ENCODE measurements at regions not wholly inside any gene's neighbourhood (a gene's known extent, or its start where the extent isn't known, plus 50 kb on each side); places are given as distances from the start of the nearest gene placed in this dataset.
"Not testable (repeated sequence)": the region's sequence is repeated elsewhere in the genome, so short reads cannot be mapped to it uniquely, and the experiment has no call there.

DNA sequence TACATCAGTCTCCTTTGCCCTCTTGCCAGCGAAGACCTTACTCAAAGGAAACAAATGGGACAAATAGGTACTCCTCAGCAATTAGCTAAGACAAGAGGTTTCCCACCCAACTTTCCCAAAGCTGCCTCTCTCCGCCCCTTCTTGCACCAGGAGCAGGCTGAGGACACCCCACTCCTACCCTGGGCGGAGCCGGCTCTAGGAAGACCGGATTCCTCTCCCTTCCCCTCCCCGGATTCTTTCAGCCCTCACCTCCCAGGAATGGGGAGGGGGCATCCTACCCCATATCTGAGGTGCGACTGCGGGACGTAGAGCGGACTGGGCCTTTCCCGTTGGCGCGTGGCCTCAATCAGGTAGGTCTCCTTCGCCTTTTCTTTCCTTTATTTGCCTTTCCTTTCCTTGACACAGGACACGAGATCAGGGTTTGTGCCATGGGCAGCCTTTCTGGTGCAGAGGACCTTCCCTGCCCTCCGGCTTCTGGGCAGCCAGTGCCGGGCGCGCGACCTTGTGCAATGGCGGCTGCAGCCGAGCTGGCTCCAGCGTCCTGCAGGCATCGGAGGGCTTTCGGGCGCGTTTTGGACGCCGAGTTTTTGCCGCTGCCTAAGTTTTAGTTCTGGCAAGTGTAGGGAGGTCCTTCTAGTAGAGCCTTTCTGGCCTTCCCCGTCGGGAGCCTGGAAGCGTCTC, 279.9 kb downstream of the PLS3 start:
- not testable (repeated sequence) for DNase-seq (ENCODE audit: low read depth in 4 of 4, low spot score in 3 of 4)

GRCh38 chrX:115850986-115851385, 290.0 kb downstream of the PLS3 start:
- DNase-seq (ENCODE audit: low read depth in 4 of 4, low spot score in 3 of 4): not testable (repeated sequence)

DNA sequence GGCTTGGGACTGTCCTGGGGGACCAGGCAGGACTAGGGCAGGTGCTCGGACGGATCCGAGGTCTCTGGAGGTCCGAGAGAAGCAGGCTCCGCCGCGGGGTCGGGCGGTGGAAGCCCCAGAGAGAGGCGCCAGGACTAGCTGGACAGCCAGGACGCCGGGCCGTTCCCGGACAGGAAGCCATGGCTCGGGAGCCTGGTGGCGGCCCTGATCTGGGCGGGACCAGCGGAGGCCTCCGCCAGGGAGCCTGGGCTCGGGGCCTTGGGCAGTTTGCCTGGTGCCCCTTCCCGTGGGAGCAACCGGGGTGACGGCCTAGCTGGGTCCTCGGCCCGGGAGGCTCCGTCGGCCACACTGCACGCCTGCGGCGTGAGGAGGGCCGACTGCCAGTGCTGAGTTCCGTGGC, 292.3 kb downstream of the PLS3 start:
- not testable (repeated sequence) for DNase-seq (ENCODE audit: low read depth in 4 of 4, low spot score in 3 of 4)

DNA sequence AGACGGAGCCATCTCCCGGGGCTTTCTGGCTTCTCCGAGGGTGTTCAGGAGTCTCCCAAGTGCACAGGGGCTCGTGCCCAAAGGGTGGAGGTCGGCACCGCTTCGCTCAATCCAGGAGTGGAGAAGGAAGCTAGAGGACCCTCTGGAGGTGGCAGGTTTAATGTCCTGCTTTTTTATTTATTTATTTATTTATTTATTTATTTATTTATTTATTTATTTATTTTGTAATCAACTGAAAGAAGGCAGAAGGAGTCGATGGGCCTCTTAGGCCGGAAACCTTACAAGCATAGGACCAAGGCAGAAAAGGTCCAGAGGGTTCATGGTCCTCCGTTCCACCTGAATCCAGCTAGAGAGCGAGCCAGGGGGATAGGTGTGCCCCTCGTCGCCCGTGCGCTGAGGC, 289.4 kb upstream of the AGTR2 start:
- DNase-seq (ENCODE audit: low read depth in 4 of 4, low spot score in 3 of 4): not testable (repeated sequence)

- not testable (repeated sequence) for DNase-seq (ENCODE audit: low read depth in 4 of 4, low spot score in 3 of 4)
These were observed 286.4 kb upstream of the AGTR2 start for GRCh38 chrX:115884121-115884520.

GRCh38 chrX:115888041-115888440, 282.5 kb upstream of the AGTR2 start:
- DNase-seq (ENCODE audit: low read depth in 4 of 4, low spot score in 3 of 4): not testable (repeated sequence)

DNA sequence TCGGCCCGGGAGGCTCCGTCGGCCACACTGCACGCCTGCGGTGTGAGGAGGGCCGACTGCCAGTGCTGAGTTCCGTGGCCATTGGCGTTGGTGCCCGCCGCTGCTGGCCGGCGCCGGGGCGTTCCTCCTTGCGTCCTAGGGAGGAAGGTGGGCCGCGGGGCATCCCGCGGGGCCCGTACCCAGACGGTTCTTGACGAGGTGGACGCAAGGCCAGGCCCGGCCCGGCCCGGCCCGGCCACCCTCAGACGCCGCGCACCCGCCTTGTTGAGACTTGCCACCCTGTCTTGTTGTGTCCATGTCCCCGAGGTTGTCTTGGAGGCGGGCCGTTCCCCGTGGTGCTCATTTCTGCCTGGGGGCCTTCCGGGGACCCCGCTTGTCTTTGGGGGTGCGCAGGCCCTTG, 282.0 kb upstream of the AGTR2 start:
- DNase-seq (ENCODE audit: low read depth in 4 of 4, low spot score in 3 of 4): not testable (repeated sequence)

DNA sequence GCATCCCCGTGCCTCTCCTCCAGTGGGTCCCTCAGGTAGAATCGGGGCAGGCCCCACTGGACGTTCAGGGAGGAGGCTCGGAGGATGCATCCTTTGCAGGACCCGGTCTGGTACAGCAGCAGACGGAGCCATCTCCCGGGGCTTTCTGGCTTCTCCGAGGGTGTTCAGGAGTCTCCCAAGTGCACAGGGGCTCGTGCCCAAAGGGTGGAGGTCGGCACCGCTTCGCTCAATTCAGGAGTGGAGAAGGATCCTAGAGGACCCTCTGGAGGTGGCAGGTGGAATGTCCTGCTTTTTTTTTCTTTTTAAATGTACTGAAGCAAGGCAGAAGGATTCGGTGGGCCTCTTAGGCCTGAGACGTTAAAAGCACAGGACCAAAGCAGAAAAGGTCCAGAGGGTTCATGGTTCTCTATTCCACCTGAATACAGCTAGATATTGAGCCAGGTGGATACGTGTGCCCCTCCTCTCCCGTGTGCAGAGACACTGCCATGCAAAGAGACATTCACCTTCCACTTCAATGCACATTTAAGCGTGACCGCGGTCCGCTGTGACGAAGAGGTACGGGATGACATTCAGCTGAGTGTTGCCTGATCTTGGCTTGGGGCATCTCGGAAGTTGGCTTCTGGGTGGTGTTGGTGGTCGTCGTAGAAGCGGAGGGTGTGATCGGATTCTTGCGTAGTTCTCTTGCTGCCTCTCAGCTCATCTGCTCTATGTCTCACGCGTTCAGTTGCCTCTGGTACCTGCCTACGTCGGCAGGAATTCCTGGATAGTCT, 281.2 kb upstream of the AGTR2 start:
- no peak for DNase-seq (ENCODE audit: low read depth in 4 of 4, low spot score in 3 of 4)

DNA sequence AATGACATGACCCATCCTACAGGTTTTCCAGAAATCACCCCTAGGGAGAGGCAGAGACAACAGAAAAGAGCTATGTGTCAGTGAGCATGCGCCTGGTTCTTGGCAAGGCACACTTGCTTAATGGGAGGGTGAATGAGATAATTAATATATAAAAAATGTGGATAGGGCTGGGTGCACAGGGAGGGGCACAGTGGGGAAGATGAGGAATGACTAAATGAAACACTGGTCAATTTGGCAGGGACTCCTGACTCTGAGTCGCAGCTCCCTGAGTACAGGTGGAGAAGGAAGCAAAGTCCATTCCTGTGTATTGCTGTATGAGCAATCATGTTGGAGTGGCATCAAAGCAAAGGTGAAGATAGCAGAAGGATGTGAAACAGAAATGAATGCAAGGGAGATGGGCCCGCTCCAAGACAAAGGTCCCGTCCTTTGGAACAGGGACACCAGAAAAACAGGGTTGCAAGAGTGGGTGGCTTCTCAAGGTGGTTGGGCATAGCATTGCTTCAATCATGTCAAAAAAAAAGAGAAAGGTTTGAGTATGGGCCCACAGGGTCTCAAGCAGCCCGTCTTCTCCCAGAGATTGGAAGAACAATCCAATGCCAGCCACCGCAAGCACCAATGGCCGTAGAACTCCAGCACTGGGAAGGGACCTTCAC, 278.4 kb upstream of the AGTR2 start:
- no peak for DNase-seq (ENCODE audit: low read depth in 4 of 4, low spot score in 3 of 4)

DNA sequence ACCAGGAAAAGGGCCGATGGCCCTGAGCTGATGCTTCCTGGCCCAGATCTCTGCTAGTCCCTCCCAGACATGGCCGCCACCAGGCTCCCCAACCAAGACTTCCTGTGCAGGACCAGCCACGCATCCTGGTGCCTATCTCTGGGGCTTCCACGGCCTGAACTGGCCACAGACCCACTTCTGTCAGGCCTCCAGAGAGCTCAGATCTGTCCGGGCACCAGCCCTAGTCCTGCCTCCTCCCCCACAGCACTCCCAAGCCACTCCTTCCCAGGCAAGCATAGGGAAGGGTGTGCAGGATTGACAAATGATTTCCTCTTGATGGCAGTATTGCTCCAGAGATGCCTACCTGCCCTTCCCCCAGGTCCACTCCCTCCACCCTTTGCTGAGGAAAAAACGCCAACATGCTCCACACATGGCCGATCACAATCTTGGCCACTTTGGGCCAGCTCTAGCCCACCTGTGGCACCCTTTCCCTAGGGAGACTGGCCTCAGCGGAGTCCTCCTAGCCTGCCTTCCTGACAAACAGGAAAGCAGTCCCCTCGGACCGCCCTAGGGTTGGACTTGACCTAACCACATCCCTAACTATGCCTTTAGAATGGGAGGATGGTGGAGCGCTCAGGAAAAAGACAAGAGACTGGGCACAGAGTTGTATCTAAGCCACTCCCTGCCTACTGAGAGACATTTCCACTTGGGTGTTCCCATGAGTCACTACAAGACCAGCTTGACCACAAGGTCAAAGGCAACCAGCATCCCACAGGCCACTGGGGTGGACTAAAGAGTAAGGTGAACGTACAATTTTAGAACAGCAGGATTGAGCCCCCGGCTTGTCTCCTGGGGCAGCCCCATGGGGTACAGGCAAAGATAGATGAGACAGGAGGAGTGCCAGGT, 277.5 kb upstream of the AGTR2 start:
- no peak for DNase-seq (ENCODE audit: low read depth in 4 of 4, low spot score in 3 of 4)

- DNase-seq (ENCODE audit: low read depth in 4 of 4, low spot score in 3 of 4): no peak
These were observed 276.5 kb upstream of the AGTR2 start for GRCh38 chrX:115894087-115894486.

DNA sequence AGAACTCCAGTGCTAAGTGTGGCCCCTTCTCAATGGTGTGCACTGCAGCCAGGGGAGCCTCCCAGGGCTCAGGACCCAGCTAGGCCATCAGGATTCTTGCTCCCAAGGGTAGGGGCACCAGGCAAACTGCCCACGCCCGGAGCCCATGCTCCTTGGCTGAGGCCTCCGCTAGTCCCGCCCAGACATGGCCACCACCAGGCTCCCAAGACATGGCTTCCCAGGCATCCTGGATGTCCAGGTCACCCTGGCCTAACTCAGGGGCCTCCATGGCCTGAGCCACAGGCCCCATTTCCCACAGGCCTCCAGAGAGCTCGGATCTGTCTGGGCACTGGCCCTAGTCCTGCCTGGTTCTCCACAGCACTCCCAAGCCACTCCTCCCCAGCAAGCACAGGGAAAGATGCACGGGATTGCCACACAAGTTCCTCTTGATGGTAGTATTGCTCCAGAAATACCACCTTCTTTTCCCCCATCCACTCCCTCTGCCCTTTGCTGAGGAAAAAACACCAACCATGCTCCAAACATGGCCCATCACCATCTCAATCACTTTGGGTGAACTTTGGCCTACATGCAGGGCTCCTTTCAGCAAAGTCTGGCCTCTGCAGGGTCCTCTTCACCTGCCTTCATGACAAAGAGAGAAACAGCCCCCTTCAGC, 274.7 kb upstream of the AGTR2 start:
- no peak for DNase-seq (ENCODE audit: low read depth in 4 of 4, low spot score in 3 of 4)

- DNase-seq (ENCODE audit: low read depth in 4 of 4, low spot score in 3 of 4): no peak
These were observed 274.2 kb upstream of the AGTR2 start for GRCh38 chrX:115896362-115896761.

DNA sequence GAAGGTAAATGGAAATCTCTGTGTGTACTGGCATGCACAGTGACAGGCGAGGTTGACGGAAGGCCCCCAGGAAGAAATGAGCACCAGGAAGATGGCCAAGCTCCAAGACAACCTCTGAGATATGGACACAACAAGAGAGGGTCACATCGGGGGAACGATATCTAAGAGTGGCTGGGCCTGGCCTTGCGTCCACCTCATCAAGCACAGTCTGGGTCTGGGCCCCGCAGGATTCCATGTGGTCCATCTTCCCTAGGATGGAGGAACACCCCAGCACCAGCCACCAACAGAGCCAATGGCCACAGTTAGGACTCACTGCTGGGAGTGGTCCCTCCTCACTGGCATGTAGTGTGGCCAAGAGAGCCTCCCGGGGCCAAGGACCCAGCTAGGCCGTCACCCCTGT, 272.6 kb upstream of the AGTR2 start:
- no peak for DNase-seq (ENCODE audit: low read depth in 4 of 4, low spot score in 3 of 4)

DNA sequence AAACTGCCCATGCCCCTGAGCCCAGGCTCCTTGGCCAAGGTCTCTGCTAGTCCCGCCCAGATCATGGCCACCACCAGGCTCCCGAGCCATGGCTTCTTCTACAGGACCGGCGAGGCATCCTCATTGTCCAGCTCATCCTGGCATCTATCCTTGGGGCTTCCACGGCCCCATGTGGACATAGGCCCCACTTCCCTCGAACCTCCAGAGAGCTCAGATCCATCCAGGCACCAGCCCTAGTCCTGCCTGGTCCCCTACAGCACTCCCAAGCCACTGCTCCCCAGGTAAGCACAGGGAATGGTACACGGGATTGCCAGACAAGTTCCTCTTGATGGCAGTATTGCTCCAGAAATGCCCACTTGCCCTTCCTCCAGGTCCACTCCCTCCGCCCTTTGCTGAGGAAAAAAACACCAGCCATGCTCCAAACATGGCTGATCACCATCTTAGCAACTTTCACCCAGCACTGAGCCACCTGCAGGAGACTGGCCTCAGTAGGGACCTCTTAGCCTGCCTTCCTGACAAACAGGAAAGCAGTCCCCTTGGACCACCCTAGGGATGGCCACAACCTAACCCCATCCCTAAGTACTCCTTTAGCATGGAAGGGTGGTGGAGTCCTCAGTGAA, 272.1 kb upstream of the AGTR2 start:
- no peak for DNase-seq (ENCODE audit: low read depth in 4 of 4, low spot score in 3 of 4)

DNA sequence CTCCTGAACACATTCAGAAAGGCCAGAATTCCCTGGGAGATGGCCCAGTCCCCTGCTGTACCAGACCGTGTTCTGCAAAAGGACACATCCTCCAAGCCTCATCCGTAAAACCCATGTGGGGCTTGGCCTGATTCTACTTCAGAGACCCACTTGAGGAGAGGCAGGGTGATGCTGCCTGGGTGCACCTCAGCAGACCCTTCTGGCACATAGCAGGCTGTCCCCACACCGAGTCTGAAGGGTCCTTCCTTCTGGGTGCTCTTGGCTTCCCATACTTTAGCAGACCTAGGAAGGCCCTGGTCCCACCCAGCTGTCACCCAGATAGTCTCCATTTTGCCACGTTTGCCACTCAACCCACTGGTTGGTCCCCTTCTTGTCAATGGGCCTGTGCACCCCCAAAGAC, 270.1 kb upstream of the AGTR2 start:
- DNase-seq (ENCODE audit: low read depth in 4 of 4, low spot score in 3 of 4): no peak

DNA sequence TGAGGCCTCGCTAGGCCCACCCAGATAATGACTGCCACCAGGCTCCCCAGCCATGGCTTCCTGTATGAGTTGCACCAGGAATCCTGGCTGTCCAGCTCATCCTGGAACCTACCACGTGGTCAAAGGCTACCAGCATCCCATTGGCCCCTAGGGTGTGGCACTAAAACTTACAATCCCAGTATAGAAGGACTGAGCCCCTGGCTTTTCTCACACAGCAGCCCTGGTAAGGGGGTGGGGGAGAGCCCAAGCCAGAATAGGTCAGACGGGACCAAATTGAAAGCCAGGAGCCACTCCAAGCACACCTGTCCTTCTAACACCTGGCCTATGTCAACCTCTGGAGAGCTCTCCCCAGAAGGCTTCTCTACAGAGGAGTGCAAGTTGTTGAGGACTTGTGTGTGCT, 269.3 kb upstream of the AGTR2 start:
- no peak for DNase-seq (ENCODE audit: low read depth in 4 of 4, low spot score in 3 of 4)

DNA sequence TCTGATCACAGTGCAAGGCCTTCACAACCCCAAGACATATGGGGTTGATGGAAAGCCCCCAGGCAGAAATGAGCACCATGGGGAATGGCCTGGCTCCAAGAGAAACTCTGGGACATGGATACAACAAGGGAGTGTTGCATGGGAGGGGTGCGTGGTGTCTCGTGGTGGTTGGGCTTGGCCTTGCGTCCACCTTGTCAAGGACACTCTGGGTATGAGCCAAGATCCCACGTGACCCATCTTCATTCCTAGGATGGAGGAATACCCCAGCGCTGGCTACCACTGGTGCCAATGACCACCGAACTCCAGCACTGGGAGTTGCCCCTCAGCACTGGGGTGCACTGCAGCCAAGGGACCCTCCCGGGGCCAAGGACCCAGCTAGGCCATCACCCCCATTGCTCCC, 267.5 kb upstream of the AGTR2 start:
- DNase-seq (ENCODE audit: low read depth in 4 of 4, low spot score in 3 of 4): no peak

DNA sequence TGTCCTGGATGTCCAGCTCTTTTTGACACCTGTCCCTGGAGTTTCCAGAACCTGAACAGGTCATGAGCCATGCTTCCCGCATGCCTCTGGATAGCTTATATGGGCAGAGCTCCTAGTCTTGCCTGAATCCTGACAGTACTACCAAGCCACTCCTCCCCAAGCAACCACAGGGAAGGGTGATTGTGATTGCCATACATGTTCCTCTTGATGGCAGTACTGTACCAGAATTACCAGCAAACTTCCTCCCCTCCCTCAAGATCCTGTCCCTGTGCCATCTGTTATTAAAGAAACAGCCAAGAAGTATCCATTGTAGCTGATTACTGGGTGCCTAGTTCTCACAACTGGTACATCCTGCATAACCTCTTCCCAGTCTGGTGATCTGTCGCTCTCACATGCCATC, 264.3 kb upstream of the AGTR2 start:
- no peak for DNase-seq (ENCODE audit: low read depth in 4 of 4, low spot score in 3 of 4)

GRCh38 chrX:115906881-115907280, 263.7 kb upstream of the AGTR2 start:
- no peak for DNase-seq (ENCODE audit: low read depth in 4 of 4, low spot score in 3 of 4)

Measured in left renal pelvis (tissue), 4 donors.